ENCODE measurements at regions not wholly inside any gene's neighbourhood (a gene's known extent, or its start where the extent isn't known, plus 50 kb on each side); places are given as distances from the start of the nearest gene placed in this dataset.

- no peaks in the 10 kb centered on the region for H3K9me3 ChIP-seq
- no peaks in the 10 kb centered on the region for H3K27me3 ChIP-seq
- 77 to 88% methylated on average over 12 of the region's 12 CpGs for WGBS, 2 donors
- no peak overlapping the region for H3K4me3 ChIP-seq
- TF ChIP-seq CTCF (IDR thresholded peaks at IDR 0.05) (no peak), EP300 (IDR thresholded peaks at IDR 0.05) (no peak), POLR2A (IDR thresholded peaks at IDR 0.05) (no peak)
- H3K4me1 ChIP-seq: no peaks in the 10 kb centered on the region
- H3K27ac ChIP-seq: no peak overlapping the region
- no peaks in the 10 kb centered on the region for H3K36me3 ChIP-seq
- no peak for DNase-seq (ENCODE audit: low spot score in 2 of 2)
Observed at GRCh38 chr22:49177666-49178065, 650.0 kb downstream of the BRD1 start.

- no peak for DNase-seq (ENCODE audit: low spot score in 2 of 2)
- no peak overlapping the region for H3K4me3 ChIP-seq
- H3K27ac ChIP-seq: no peak overlapping the region
- 80 to 95% methylated on average over 6 of the region's 6 CpGs for WGBS, 2 donors
- H3K36me3 ChIP-seq: no peaks in the 10 kb centered on the region
- TF ChIP-seq EP300 (IDR thresholded peaks at IDR 0.05) (no peak), POLR2A (IDR thresholded peaks at IDR 0.05) (no peak), CTCF (IDR thresholded peaks at IDR 0.05) (no peak)
- no peaks in the 10 kb centered on the region for H3K4me1 ChIP-seq
- no peaks in the 10 kb centered on the region for H3K9me3 ChIP-seq
- H3K27me3 ChIP-seq: no peaks in the 10 kb centered on the region
Observed at GRCh38 chr22:49176956-49177355, 650.7 kb downstream of the BRD1 start.

GRCh38 chr22:49170053-49170452 lies 657.6 kb downstream of the BRD1 start:
- no peak overlapping the region for H3K27ac ChIP-seq
- H3K4me3 ChIP-seq: no peak overlapping the region
- H3K9me3 ChIP-seq: peaks cover 0 to 5% (median 0%) of the 10 kb centered on the region in 4 donors
- H3K36me3 ChIP-seq: no peaks in the 10 kb centered on the region
- H3K4me1 ChIP-seq: no peaks in the 10 kb centered on the region
- TF ChIP-seq EP300 (IDR thresholded peaks at IDR 0.05): no peak
- TF ChIP-seq POLR2A (IDR thresholded peaks at IDR 0.05): no peak
- TF ChIP-seq CTCF (IDR thresholded peaks at IDR 0.05): no peak
- no peaks in the 10 kb centered on the region for H3K27me3 ChIP-seq
- no peak for DNase-seq (ENCODE audit: low spot score in 2 of 2)
- 62 to 81% methylated on average over 4 of the region's 4 CpGs for WGBS, 2 donors

GRCh38 chr22:49169074-49169744 lies 658.5 kb downstream of the BRD1 start:
- Histone ChIP-seq H3K9me3 (peaks cover 0 to 5% (median 0%) of the 10 kb centered on the region in 4 donors), H3K27me3 (no peaks in the 10 kb centered on the region), H3K27ac (no peak overlapping the region), H3K4me1 (no peaks in the 10 kb centered on the region), H3K4me3 (no peak overlapping the region), H3K36me3 (no peaks in the 10 kb centered on the region)
- no peak for DNase-seq (ENCODE audit: low spot score in 2 of 2)
- 72 to 81% methylated on average over 14 to 15 of the region's 16 CpGs for WGBS, 2 donors
- TF ChIP-seq CTCF (IDR thresholded peaks at IDR 0.05) (no peak), EP300 (IDR thresholded peaks at IDR 0.05) (no peak), POLR2A (IDR thresholded peaks at IDR 0.05) (no peak)

GRCh38 chr22:49168219-49168813 lies 659.4 kb downstream of the BRD1 start:
- no peak for DNase-seq (ENCODE audit: low spot score in 2 of 2)
- H3K4me3 ChIP-seq: no peak overlapping the region
- WGBS, 2 donors: 90 to 95% methylated on average over 34 of the region's 34 CpGs

More at GRCh38 chr22:49168219-49168813, 659.4 kb downstream of the BRD1 start:
- H3K4me1 ChIP-seq: no peaks in the 10 kb centered on the region
- TF ChIP-seq POLR2A (IDR thresholded peaks at IDR 0.05): no peak
- no peak for TF ChIP-seq CTCF (IDR thresholded peaks at IDR 0.05)
- TF ChIP-seq EP300 (IDR thresholded peaks at IDR 0.05): no peak
- no peaks in the 10 kb centered on the region for H3K36me3 ChIP-seq
- no peaks in the 10 kb centered on the region for H3K27me3 ChIP-seq
- H3K27ac ChIP-seq: no peak overlapping the region
- H3K9me3 ChIP-seq: peaks cover 0 to 5% (median 0%) of the 10 kb centered on the region in 4 donors

All from tibial nerve (tissue), 4 donors.